ENCODE measurements at regions not wholly inside any gene's neighbourhood (a gene's known extent, or its start where the extent isn't known, plus 50 kb on each side); places are given as distances from the start of the nearest gene placed in this dataset.

- no peak for TF ChIP-seq CTCF (conservative IDR thresholded peaks at IDR 0.05; ENCODE audit: low read length)
- TF ChIP-seq EZH2phosphoT487 (IDR thresholded peaks at IDR 0.05; ENCODE audit: borderline replicate concordance): no peak
Measured at GRCh38 chr13:62799931-62800436, 1384.3 kb upstream of the PCDH20 start.

Data from Loucy (cell line).